GM18505 (cell line): ENCODE measurements at regions not wholly inside any gene's neighbourhood (a gene's known extent, or its start where the extent isn't known, plus 50 kb on each side); places are given as distances from the start of the nearest gene placed in this dataset.
"Not testable (repeated sequence)": the region's sequence is repeated elsewhere in the genome, so short reads cannot be mapped to it uniquely, and the experiment has no call there.

Experiments used
- ATAC-seq: cut with Tn5 transposase; IDR thresholded peaks from one replicate; pipeline ENCODE4 v1.9.1; 2021; ENCODE audit not compliant: unreplicated experiment
- POLR2A ChIP-seq: IDR thresholded peaks from 4 replicates; pipeline ENCODE4 v1.6.1; 2011; ENCODE audit warnings: borderline replicate concordance; ENCODE audit not compliant: insufficient read depth, insufficient read length; ENCODE audit errors: extremely low read depth

GRCh38 chrX:73922856-73923455, 70.4 kb upstream of the XIST start:
- no peak for ATAC-seq
- no peak for TF ChIP-seq POLR2A

GRCh38 chrX:73916931-73917667, 64.6 kb upstream of the XIST start:
- no peak for ATAC-seq
- no peak for TF ChIP-seq POLR2A

GRCh38 chrX:73916489-73916888, 64.0 kb upstream of the XIST start:
- no peak for ATAC-seq
- no peak for TF ChIP-seq POLR2A

GRCh38 chrX:73914792-73915191, 62.3 kb upstream of the XIST start:
- ATAC-seq = not testable (repeated sequence)

GRCh38 chrX:73913580-73913979, 61.1 kb upstream of the XIST start:
- ATAC-seq = no peak
- TF ChIP-seq POLR2A = no peak

- not testable (repeated sequence) for ATAC-seq
Measured at GRCh38 chrX:73911946-73912345, 59.4 kb upstream of the XIST start.

- ATAC-seq = not testable (repeated sequence)
Measured at GRCh38 chrX:73905749-73906374, 53.3 kb upstream of the XIST start.

GRCh38 chrX:73903941-73904340, 51.4 kb upstream of the XIST start:
- TF ChIP-seq POLR2A = no peak
- ATAC-seq = no peak
